ENCODE measurements at regions not wholly inside any gene's neighbourhood (a gene's known extent, or its start where the extent isn't known, plus 50 kb on each side); places are given as distances from the start of the nearest gene placed in this dataset.
A peak's percentile ranks its signal among the peaks of the same experiment; 100 is the strongest.
"Not testable (repeated sequence)": the region's sequence is repeated elsewhere in the genome, so short reads cannot be mapped to it uniquely, and the experiment has no call there.

- H3K4me3 Mint-ChIP-seq: not testable (repeated sequence)
Measured at GRCh38 chr10:42723549-42723948, 59.0 kb upstream of the BMS1 start.

GRCh38 chr10:42724660-42725059 is 57.9 kb upstream of the BMS1 start:
- H3K36me3 ChIP-seq (ENCODE audit: control insufficient read depth in 2 of 3, insufficient read depth in 3 of 3, low read length in 3 of 3); H3K9me3 ChIP-seq (ENCODE audit: control insufficient read depth in 2 of 3, low read length in 3 of 3); H3K27me3 ChIP-seq (ENCODE audit: control insufficient read depth in 2 of 2, insufficient read depth in 2 of 2, low read length in 2 of 2); H3K4me3 ChIP-seq (ENCODE audit: low read length); ATAC-seq; H3K4me1 ChIP-seq (ENCODE audit: control insufficient read depth in 2 of 2, insufficient read depth in 2 of 2, low read length in 2 of 2); H3K27ac Mint-ChIP-seq; DNase-seq; CTCF ChIA-PET; intact Hi-C loops (cut with micrococcal nuclease); H3K4me3 Mint-ChIP-seq; POLR2A ChIA-PET; H3K27ac ChIP-seq (ENCODE audit: low read depth, low read length); H3K36me3 Mint-ChIP-seq; H3K9me3 Mint-ChIP-seq; H3K4me1 Mint-ChIP-seq: not testable (repeated sequence)
- H3K27me3 Mint-ChIP-seq: peaks cover 0 to 26% (median 12%) of the 10 kb centered on the region in 5 donors

More at GRCh38 chr10:42723549-42723948, 59.0 kb upstream of the BMS1 start:
- intact Hi-C loops (cut with micrococcal nuclease); H3K4me1 ChIP-seq (ENCODE audit: control insufficient read depth in 2 of 2, insufficient read depth in 2 of 2, low read length in 2 of 2); H3K36me3 Mint-ChIP-seq; H3K4me1 Mint-ChIP-seq; CTCF ChIA-PET; DNase-seq; ATAC-seq; H3K4me3 ChIP-seq (ENCODE audit: low read length); POLR2A ChIA-PET; H3K36me3 ChIP-seq (ENCODE audit: control insufficient read depth in 2 of 3, insufficient read depth in 3 of 3, low read length in 3 of 3); H3K27ac ChIP-seq (ENCODE audit: low read depth, low read length); H3K9me3 Mint-ChIP-seq; H3K9me3 ChIP-seq (ENCODE audit: control insufficient read depth in 2 of 3, low read length in 3 of 3); H3K27me3 ChIP-seq (ENCODE audit: control insufficient read depth in 2 of 2, insufficient read depth in 2 of 2, low read length in 2 of 2); H3K27ac Mint-ChIP-seq: not testable (repeated sequence)
- H3K27me3 Mint-ChIP-seq: peaks cover 0 to 24% (median 16%) of the 10 kb centered on the region in 5 donors

GRCh38 chr10:42732266-42732665 is 50.3 kb upstream of the BMS1 start:
- ATAC-seq (peak; percentile 36), DNase-seq (no peak)
- Histone ChIP-seq H3K36me3 (ENCODE audit: control insufficient read depth in 2 of 3, insufficient read depth in 3 of 3, low read length in 3 of 3) (no peaks in the 10 kb centered on the region), H3K4me3 (ENCODE audit: low read length) (no peak overlapping the region), H3K27ac (ENCODE audit: low read depth, low read length) (no peak overlapping the region), H3K4me1 (ENCODE audit: control insufficient read depth in 2 of 2, insufficient read depth in 2 of 2, low read length in 2 of 2) (no peaks in the 10 kb centered on the region), H3K27me3 (ENCODE audit: control insufficient read depth in 2 of 2, insufficient read depth in 2 of 2, low read length in 2 of 2) (no peaks in the 10 kb centered on the region), H3K9me3 (ENCODE audit: control insufficient read depth in 2 of 3, low read length in 3 of 3) (no peaks in the 10 kb centered on the region)
- H3K36me3 Mint-ChIP-seq: no peaks in the 10 kb centered on the region
- ChIA-PET POLR2A (no interaction called here), CTCF (no interaction called here)
- H3K27ac Mint-ChIP-seq: no peak overlapping the region
- H3K4me1 Mint-ChIP-seq: no peaks in the 10 kb centered on the region
- no peak overlapping the region for H3K4me3 Mint-ChIP-seq
- intact Hi-C loops (cut with micrococcal nuclease): no loop called here
- H3K9me3 Mint-ChIP-seq: peaks cover 0 to 2% (median 0%) of the 10 kb centered on the region in 11 donors
- H3K27me3 Mint-ChIP-seq: peaks cover 5 to 28% (median 18%) of the 10 kb centered on the region in 5 donors
